ENCODE measurements at regions not wholly inside any gene's neighbourhood (a gene's known extent, or its start where the extent isn't known, plus 50 kb on each side); places are given as distances from the start of the nearest gene placed in this dataset.

GRCh38 chr2:7281231-7282201 is 364.3 kb downstream of the RNF144A start:
- no peak for DNase-seq (ENCODE audit: low read depth in 2 of 2, low spot score in 1 of 2)

- DNase-seq (ENCODE audit: low read depth in 2 of 2, low spot score in 1 of 2): no peak
Measured at GRCh38 chr2:7286120-7286519, 368.9 kb downstream of the RNF144A start.

GRCh38 chr2:7288484-7288883 is 371.3 kb downstream of the RNF144A start:
- no peak for DNase-seq (ENCODE audit: low read depth in 2 of 2, low spot score in 1 of 2)

GRCh38 chr2:7289697-7290096 is 372.5 kb downstream of the RNF144A start:
- DNase-seq (ENCODE audit: low read depth in 2 of 2, low spot score in 1 of 2): no peak

GRCh38 chr2:7292154-7292691 is 375.0 kb downstream of the RNF144A start:
- no peak for DNase-seq (ENCODE audit: low read depth in 2 of 2, low spot score in 1 of 2)

GRCh38 chr2:7309582-7309981 is 392.4 kb downstream of the RNF144A start:
- DNase-seq (ENCODE audit: low read depth in 2 of 2, low spot score in 1 of 2): no peak

GRCh38 chr2:7324706-7325105 is 407.5 kb downstream of the RNF144A start:
- no peak for DNase-seq (ENCODE audit: low read depth in 2 of 2, low spot score in 1 of 2)

GRCh38 chr2:7325186-7325585 is 408.0 kb downstream of the RNF144A start:
- no peak for DNase-seq (ENCODE audit: low read depth in 2 of 2, low spot score in 1 of 2)

GRCh38 chr2:7329465-7329864 is 412.3 kb downstream of the RNF144A start:
- DNase-seq (ENCODE audit: low read depth in 2 of 2, low spot score in 1 of 2): no peak

GRCh38 chr2:7333189-7333765 is 416.1 kb downstream of the RNF144A start:
- DNase-seq (ENCODE audit: low read depth in 2 of 2, low spot score in 1 of 2): no peak

GRCh38 chr2:7333960-7334493 is 416.8 kb downstream of the RNF144A start:
- DNase-seq (ENCODE audit: low read depth in 2 of 2, low spot score in 1 of 2): no peak

GRCh38 chr2:7338961-7339360 is 421.7 kb downstream of the RNF144A start:
- no peak for DNase-seq (ENCODE audit: low read depth in 2 of 2, low spot score in 1 of 2)

- no peak for DNase-seq (ENCODE audit: low read depth in 2 of 2, low spot score in 1 of 2)
Measured at GRCh38 chr2:7346336-7346735, 429.1 kb downstream of the RNF144A start.

GRCh38 chr2:7348761-7349160 is 431.5 kb downstream of the RNF144A start:
- no peak for DNase-seq (ENCODE audit: low read depth in 2 of 2, low spot score in 1 of 2)

- DNase-seq (ENCODE audit: low read depth in 2 of 2, low spot score in 1 of 2): no peak
Measured at GRCh38 chr2:7352191-7352590, 435.0 kb downstream of the RNF144A start.

GRCh38 chr2:7353571-7353970 is 436.4 kb downstream of the RNF144A start:
- DNase-seq (ENCODE audit: low read depth in 2 of 2, low spot score in 1 of 2): no peak

- no peak for DNase-seq (ENCODE audit: low read depth in 2 of 2, low spot score in 1 of 2)
Measured at GRCh38 chr2:7355781-7356180, 438.6 kb downstream of the RNF144A start.

GRCh38 chr2:7356909-7357584 is 439.8 kb downstream of the RNF144A start:
- DNase-seq (ENCODE audit: low read depth in 2 of 2, low spot score in 1 of 2): no peak

- DNase-seq (ENCODE audit: low read depth in 2 of 2, low spot score in 1 of 2): no peak
Measured at GRCh38 chr2:7357993-7358392, 440.8 kb downstream of the RNF144A start.

- DNase-seq (ENCODE audit: low read depth in 2 of 2, low spot score in 1 of 2): no peak
Measured at GRCh38 chr2:7358865-7359447, 441.7 kb downstream of the RNF144A start.

- no peak for DNase-seq (ENCODE audit: low read depth in 2 of 2, low spot score in 1 of 2)
Measured at GRCh38 chr2:7363906-7364305, 446.7 kb downstream of the RNF144A start.

Measured in stimulated activated CD8-positive, alpha-beta memory T cell treated with anti-CD3 and anti-CD28 coated beads, Interleukin-4, amount 100 ng/mL, for 4 hours (primary cell).